CD1c-positive myeloid dendritic cell (primary cell): ENCODE measurements at regions not wholly inside any gene's neighbourhood (a gene's known extent, or its start where the extent isn't known, plus 50 kb on each side); places are given as distances from the start of the nearest gene placed in this dataset.
A peak's percentile ranks its signal among the peaks of the same experiment; 100 is the strongest.
"Not testable (repeated sequence)": the region's sequence is repeated elsewhere in the genome, so short reads cannot be mapped to it uniquely, and the experiment has no call there.

ENCODE experiments used
- DNase-seq: peaks from one replicate; pipeline ENCODE4 v3.0.0-alpha.2; 2016; ENCODE audit errors: extremely low spot score

- DNase-seq: not testable (repeated sequence)
Observed at GRCh38 chr11:3307584-3307983, 71.4 kb downstream of the ZNF195 start.

- not testable (repeated sequence) for DNase-seq
Observed at GRCh38 chr11:3301060-3301459, 68.8 kb upstream of the MRGPRE start.

- not testable (repeated sequence) for DNase-seq
Observed at GRCh38 chr11:3300579-3300978, 68.4 kb upstream of the MRGPRE start.

- peak; percentile 0 for DNase-seq
Observed at GRCh38 chr11:3297834-3298233, 65.6 kb upstream of the MRGPRE start.

- not testable (repeated sequence) for DNase-seq
Observed at GRCh38 chr11:3290563-3290962, 58.3 kb upstream of the MRGPRE start.

GRCh38 chr11:3287326-3287905, 55.2 kb upstream of the MRGPRE start:
- not testable (repeated sequence) for DNase-seq

- not testable (repeated sequence) for DNase-seq
Observed at GRCh38 chr11:3285261-3285660, 53.0 kb upstream of the MRGPRE start.

GRCh38 chr11:3284248-3284647, 52.0 kb upstream of the MRGPRE start:
- not testable (repeated sequence) for DNase-seq

- DNase-seq: not testable (repeated sequence)
Observed at GRCh38 chr11:3282692-3283091, 50.5 kb upstream of the MRGPRE start.
